Activated CD4-positive, CD25-positive, alpha-beta regulatory T cell treated with anti-CD3 and anti-CD28 coated beads, Interleukin-2, amount 50 U/mL, for 72 hours (primary cell): ENCODE measurements at regions not wholly inside any gene's neighbourhood (a gene's known extent, or its start where the extent isn't known, plus 50 kb on each side); places are given as distances from the start of the nearest gene placed in this dataset.
"Not testable (repeated sequence)": the region's sequence is repeated elsewhere in the genome, so short reads cannot be mapped to it uniquely, and the experiment has no call there.

Source experiments
- DNase-seq: peaks from one replicate; pipeline ENCODE4 v3.0.0; 2021

GRCh38 chr10:42988517-42989395 is 88.1 kb upstream of the RET start:
- no peak for DNase-seq

GRCh38 chr10:42989481-42989921 is 87.4 kb upstream of the RET start:
- no peak for DNase-seq

GRCh38 chr10:42990016-42990720 is 86.7 kb upstream of the RET start:
- no peak for DNase-seq

GRCh38 chr10:42990721-42991441 is 86.0 kb upstream of the RET start:
- DNase-seq = no peak

- DNase-seq = no peak
Measured at GRCh38 chr10:42991442-42992098, 85.3 kb upstream of the RET start.

GRCh38 chr10:42992156-42992956 is 84.5 kb upstream of the RET start:
- DNase-seq = no peak

GRCh38 chr10:42992957-42993390 is 83.9 kb upstream of the RET start:
- no peak for DNase-seq

- DNase-seq = not testable (repeated sequence)
Measured at GRCh38 chr10:42994909-42995308, 82.0 kb upstream of the RET start.

- no peak for DNase-seq
Measured at GRCh38 chr10:42995537-42995936, 81.3 kb upstream of the RET start.

GRCh38 chr10:42996588-42996987 is 80.3 kb upstream of the RET start:
- DNase-seq = no peak

GRCh38 chr10:42997151-42997848 is 79.6 kb upstream of the RET start:
- DNase-seq = no peak

- no peak for DNase-seq
Measured at GRCh38 chr10:42997849-42998165, 79.1 kb upstream of the RET start.

- no peak for DNase-seq
Measured at GRCh38 chr10:42998481-42999384, 78.1 kb upstream of the RET start.

- DNase-seq = no peak
Measured at GRCh38 chr10:42999385-43000020, 77.4 kb upstream of the RET start.

GRCh38 chr10:43000021-43000411 is 76.9 kb upstream of the RET start:
- no peak for DNase-seq

GRCh38 chr10:43000651-43001426 is 76.0 kb upstream of the RET start:
- no peak for DNase-seq

- no peak for DNase-seq
Measured at GRCh38 chr10:43001427-43001795, 75.5 kb upstream of the RET start.

- DNase-seq = no peak
Measured at GRCh38 chr10:43002596-43002995, 74.3 kb upstream of the RET start.

- DNase-seq = no peak
Measured at GRCh38 chr10:43006490-43006889, 70.4 kb upstream of the RET start.
